ENCODE measurements at regions not wholly inside any gene's neighbourhood (a gene's known extent, or its start where the extent isn't known, plus 50 kb on each side); places are given as distances from the start of the nearest gene placed in this dataset.

DNA sequence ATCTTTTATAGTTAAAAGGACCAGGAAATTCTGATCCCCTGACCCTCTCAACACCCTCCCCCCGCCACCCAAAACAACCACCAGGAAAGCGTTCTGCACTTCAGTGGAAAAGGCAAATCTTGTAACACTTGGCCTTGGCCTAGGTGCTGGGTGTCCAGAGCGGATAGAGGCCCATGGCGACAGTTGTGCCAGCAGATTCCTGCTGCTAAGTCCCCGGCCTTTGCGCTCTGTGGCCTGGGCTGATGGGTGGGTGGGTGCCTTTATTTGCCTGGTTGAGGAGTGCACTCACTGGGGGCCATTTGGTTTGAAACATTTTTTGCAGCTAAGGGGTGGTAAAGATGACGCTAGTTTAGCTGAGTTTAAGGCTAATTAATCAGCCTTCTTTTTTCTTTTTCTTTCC lies 127.9 kb upstream of the ERRFI1 start:
- TF ChIP-seq GABPA (IDR thresholded peaks at IDR 0.05; ENCODE audit: low read depth) (no peak), SPI1 (IDR thresholded peaks at IDR 0.05; ENCODE audit: borderline replicate concordance, low read depth) (no peak)
- TF ChIP-seq, protein P1, sequence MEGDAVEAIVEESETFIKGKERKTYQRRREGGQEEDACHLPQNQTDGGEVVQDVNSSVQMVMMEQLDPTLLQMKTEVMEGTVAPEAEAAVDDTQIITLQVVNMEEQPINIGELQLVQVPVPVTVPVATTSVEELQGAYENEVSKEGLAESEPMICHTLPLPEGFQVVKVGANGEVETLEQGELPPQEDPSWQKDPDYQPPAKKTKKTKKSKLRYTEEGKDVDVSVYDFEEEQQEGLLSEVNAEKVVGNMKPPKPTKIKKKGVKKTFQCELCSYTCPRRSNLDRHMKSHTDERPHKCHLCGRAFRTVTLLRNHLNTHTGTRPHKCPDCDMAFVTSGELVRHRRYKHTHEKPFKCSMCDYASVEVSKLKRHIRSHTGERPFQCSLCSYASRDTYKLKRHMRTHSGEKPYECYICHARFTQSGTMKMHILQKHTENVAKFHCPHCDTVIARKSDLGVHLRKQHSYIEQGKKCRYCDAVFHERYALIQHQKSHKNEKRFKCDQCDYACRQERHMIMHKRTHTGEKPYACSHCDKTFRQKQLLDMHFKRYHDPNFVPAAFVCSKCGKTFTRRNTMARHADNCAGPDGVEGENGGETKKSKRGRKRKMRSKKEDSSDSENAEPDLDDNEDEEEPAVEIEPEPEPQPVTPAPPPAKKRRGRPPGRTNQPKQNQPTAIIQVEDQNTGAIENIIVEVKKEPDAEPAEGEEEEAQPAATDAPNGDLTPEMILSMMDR (IDR thresholded peaks at IDR 0.05; ENCODE audit: insufficient read depth, low read length): no peak
